ENCODE measurements at regions not wholly inside any gene's neighbourhood (a gene's known extent, or its start where the extent isn't known, plus 50 kb on each side); places are given as distances from the start of the nearest gene placed in this dataset.
"Not testable (repeated sequence)": the region's sequence is repeated elsewhere in the genome, so short reads cannot be mapped to it uniquely, and the experiment has no call there.

GRCh38 chr18:8991155-8991554 is 111.3 kb upstream of the NDUFV2 start:
- no peaks in the 10 kb centered on the region for H3K36me3 ChIP-seq (ENCODE audit: low read depth, missing control alignments)
- no peak overlapping the region for H3K4me3 ChIP-seq
- no peaks in the 10 kb centered on the region for H3K9me3 ChIP-seq
- H3K27me3 ChIP-seq = no peaks in the 10 kb centered on the region
- intact Hi-C loops (cut with DNase I; ENCODE audit: low total_unique reads) = no loop called here
- TF ChIP-seq, protein P1, sequence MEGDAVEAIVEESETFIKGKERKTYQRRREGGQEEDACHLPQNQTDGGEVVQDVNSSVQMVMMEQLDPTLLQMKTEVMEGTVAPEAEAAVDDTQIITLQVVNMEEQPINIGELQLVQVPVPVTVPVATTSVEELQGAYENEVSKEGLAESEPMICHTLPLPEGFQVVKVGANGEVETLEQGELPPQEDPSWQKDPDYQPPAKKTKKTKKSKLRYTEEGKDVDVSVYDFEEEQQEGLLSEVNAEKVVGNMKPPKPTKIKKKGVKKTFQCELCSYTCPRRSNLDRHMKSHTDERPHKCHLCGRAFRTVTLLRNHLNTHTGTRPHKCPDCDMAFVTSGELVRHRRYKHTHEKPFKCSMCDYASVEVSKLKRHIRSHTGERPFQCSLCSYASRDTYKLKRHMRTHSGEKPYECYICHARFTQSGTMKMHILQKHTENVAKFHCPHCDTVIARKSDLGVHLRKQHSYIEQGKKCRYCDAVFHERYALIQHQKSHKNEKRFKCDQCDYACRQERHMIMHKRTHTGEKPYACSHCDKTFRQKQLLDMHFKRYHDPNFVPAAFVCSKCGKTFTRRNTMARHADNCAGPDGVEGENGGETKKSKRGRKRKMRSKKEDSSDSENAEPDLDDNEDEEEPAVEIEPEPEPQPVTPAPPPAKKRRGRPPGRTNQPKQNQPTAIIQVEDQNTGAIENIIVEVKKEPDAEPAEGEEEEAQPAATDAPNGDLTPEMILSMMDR (IDR thresholded peaks at IDR 0.05) = no peak
- TF ChIP-seq POLR2A (IDR thresholded peaks at IDR 0.05) = no peak
- no peak overlapping the region for H3K27ac ChIP-seq
- WGBS, 2 donors = 28 to 48% methylated on average over 2 of the region's 2 CpGs
- peaks cover 6% of the 10 kb centered on the region for H3K4me1 ChIP-seq
- DNase-seq = no peak

DNA sequence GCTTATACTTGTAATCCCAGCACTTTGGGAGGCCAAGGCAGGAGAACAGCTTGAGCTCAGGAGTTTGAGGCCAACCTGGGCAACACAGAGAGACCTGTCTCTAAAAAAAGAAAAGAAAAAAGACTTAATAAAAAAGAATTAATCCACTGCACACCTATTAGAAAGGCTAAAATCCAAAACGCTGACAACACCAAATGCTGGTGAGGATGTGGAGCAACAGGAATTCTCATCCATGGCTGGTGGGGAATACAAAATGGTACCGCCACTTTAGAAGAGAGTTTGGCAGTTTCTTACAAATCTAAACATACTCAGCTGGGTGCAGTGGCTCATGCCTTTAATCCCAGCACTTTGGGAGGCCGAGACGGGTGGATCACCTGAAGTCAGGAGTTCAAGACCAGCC is 110.0 kb upstream of the NDUFV2 start:
- H3K9me3 ChIP-seq; H3K4me3 ChIP-seq; DNase-seq; H3K36me3 ChIP-seq (ENCODE audit: low read depth, missing control alignments); H3K27me3 ChIP-seq; H3K27ac ChIP-seq; H3K4me1 ChIP-seq; intact Hi-C loops (cut with DNase I; ENCODE audit: low total_unique reads): not testable (repeated sequence)
- WGBS, 2 donors = 91 to 94% methylated on average over 4 of the region's 4 CpGs

- no peak overlapping the region for H3K4me3 ChIP-seq
- no peak for DNase-seq
- H3K9me3 ChIP-seq = no peaks in the 10 kb centered on the region
- no peaks in the 10 kb centered on the region for H3K27me3 ChIP-seq
- intact Hi-C loops (cut with DNase I; ENCODE audit: low total_unique reads) = no loop called here
- no peak for TF ChIP-seq POLR2A (IDR thresholded peaks at IDR 0.05)
- TF ChIP-seq, protein P1 (IDR thresholded peaks at IDR 0.05) = no peak
- H3K4me1 ChIP-seq = peaks cover 6% of the 10 kb centered on the region
- no peaks in the 10 kb centered on the region for H3K36me3 ChIP-seq (ENCODE audit: low read depth, missing control alignments)
- no peak overlapping the region for H3K27ac ChIP-seq
- 44 to 91% methylated on average over 2 of the region's 2 CpGs for WGBS, 2 donors
Observed at GRCh38 chr18:8994603-8995002, 107.9 kb upstream of the NDUFV2 start.

DNA sequence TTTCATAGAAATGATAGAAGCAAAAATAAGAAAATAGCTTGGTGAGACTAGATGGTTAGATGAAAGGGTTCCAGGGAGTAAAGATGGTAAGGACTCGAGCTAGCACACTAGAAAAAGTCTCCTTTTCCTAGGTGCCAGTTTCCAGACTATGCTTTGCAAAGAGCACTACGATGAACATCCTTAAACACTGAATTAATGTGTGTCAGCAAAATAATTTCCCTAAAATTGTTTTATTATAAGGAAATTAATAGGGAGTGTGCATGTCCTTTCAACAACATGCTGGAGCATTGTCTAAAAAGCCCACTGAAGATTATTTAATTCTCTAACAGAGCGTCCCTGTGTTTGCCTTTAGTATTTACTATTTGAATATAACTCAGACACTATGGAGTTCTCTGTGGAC is 107.4 kb upstream of the NDUFV2 start:
- intact Hi-C loops (cut with DNase I; ENCODE audit: low total_unique reads) = no loop called here
- Histone ChIP-seq H3K27me3 (no peaks in the 10 kb centered on the region), H3K36me3 (ENCODE audit: low read depth, missing control alignments) (no peaks in the 10 kb centered on the region), H3K4me3 (no peak overlapping the region), H3K27ac (no peak overlapping the region), H3K4me1 (peaks cover 6% of the 10 kb centered on the region), H3K9me3 (no peaks in the 10 kb centered on the region)
- no peak for DNase-seq
- TF ChIP-seq POLR2A (IDR thresholded peaks at IDR 0.05) = no peak
- TF ChIP-seq, protein P1 (IDR thresholded peaks at IDR 0.05) = no peak
- 62 to 80% methylated on average over 3 of the region's 3 CpGs for WGBS, 2 donors

GRCh38 chr18:8996771-8997432 is 105.6 kb upstream of the NDUFV2 start:
- no peak overlapping the region for H3K27ac ChIP-seq
- 78% methylated on average over 3 of the region's 3 CpGs for WGBS, 2 donors
- no peaks in the 10 kb centered on the region for H3K4me1 ChIP-seq
- H3K36me3 ChIP-seq (ENCODE audit: low read depth, missing control alignments) = no peaks in the 10 kb centered on the region
- no peaks in the 10 kb centered on the region for H3K9me3 ChIP-seq
- H3K4me3 ChIP-seq = no peak overlapping the region
- no peaks in the 10 kb centered on the region for H3K27me3 ChIP-seq
- no peak for DNase-seq
- intact Hi-C loops (cut with DNase I; ENCODE audit: low total_unique reads) = no loop called here
- no peak for TF ChIP-seq POLR2A (IDR thresholded peaks at IDR 0.05)
- TF ChIP-seq, protein P1 (IDR thresholded peaks at IDR 0.05) = no peak

Measured in testis (tissue), 2 donors.